ENCODE measurements at regions not wholly inside any gene's neighbourhood (a gene's known extent, or its start where the extent isn't known, plus 50 kb on each side); places are given as distances from the start of the nearest gene placed in this dataset.

GRCh38 chr13:74064805-74065312 is 69.3 kb downstream of the KLF12 start:
- ATAC-seq: no peak
- Histone ChIP-seq H3K4me1 (ENCODE audit: control insufficient read depth in 1 of 2, insufficient read depth in 2 of 2, low read length in 2 of 2) (no peaks in the 10 kb centered on the region), H3K9ac (ENCODE audit: low read length) (no peak overlapping the region), H3K27me3 (ENCODE audit: insufficient read depth, low read length) (no peaks in the 10 kb centered on the region), H3K4me2 (ENCODE audit: low read length) (no peak overlapping the region), H3K9me2 (ENCODE audit: insufficient read depth) (no peaks in the 10 kb centered on the region), H3K4me3 (replicated peaks in 1 of 2; ENCODE audit: low read depth in 1 of 2, low read length in 2 of 2) (no peak overlapping the region), H3K79me2 (ENCODE audit: insufficient read depth, low read length) (no peaks in the 10 kb centered on the region), H3K9me3 (ENCODE audit: control insufficient read depth in 1 of 2, insufficient read depth in 1 of 2, low read depth in 1 of 2, low read length in 2 of 2) (no peaks in the 10 kb centered on the region), H2AFZ (ENCODE audit: low read depth, low read length, poor library complexity, severe bottlenecking) (no peak overlapping the region), H3K27ac (ENCODE audit: low read depth, low read length) (no peak overlapping the region), H3K36me3 (ENCODE audit: control insufficient read depth in 1 of 2, insufficient read depth in 2 of 2, low read length in 2 of 2) (no peaks in the 10 kb centered on the region), H4K20me1 (ENCODE audit: insufficient read depth) (no peaks in the 10 kb centered on the region)
- ChIA-PET POLR2A (no interaction called here), RAD21 (ENCODE audit: low non-redundant PET in 1 of 2, low total read pairs in 2 of 2, uncharacterized antibody in 2 of 2, unreplicated experiment in 2 of 2) (no interaction called here), CTCF (no interaction called here)
- TF ChIP-seq EZH2phosphoT487 (IDR thresholded peaks at IDR 0.05; ENCODE audit: borderline replicate concordance) (no peak), POLR2A (IDR thresholded peaks at IDR 0.05; ENCODE audit: borderline replicate concordance, extremely low read depth, insufficient read depth, insufficient read length) (no peak), ELF1 (IDR thresholded peaks at IDR 0.05; ENCODE audit: borderline replicate concordance, low read depth) (no peak)
- no peak for DNase-seq (ENCODE audit: low read depth, low spot score)
- intact Hi-C loops (cut with micrococcal nuclease): no loop called here
- no TSS peak for BruUV-seq (replicated peaks)

- ATAC-seq (no peak), DNase-seq (ENCODE audit: low read depth, low spot score) (no peak)
- ChIA-PET CTCF (no interaction called here), RAD21 (ENCODE audit: low non-redundant PET in 1 of 2, low total read pairs in 2 of 2, uncharacterized antibody in 2 of 2, unreplicated experiment in 2 of 2) (no interaction called here), POLR2A (no interaction called here)
- intact Hi-C loops (cut with micrococcal nuclease): no loop called here
- no peaks in the 10 kb centered on the region for H3K4me1 ChIP-seq (ENCODE audit: control insufficient read depth in 1 of 2, insufficient read depth in 2 of 2, low read length in 2 of 2)
- H3K9me2 ChIP-seq (ENCODE audit: insufficient read depth): no peaks in the 10 kb centered on the region
- H3K27me3 ChIP-seq (ENCODE audit: insufficient read depth, low read length): no peaks in the 10 kb centered on the region
- no peak overlapping the region for H3K4me2 ChIP-seq (ENCODE audit: low read length)
- no peak overlapping the region for H3K9ac ChIP-seq (ENCODE audit: low read length)
- H3K79me2 ChIP-seq (ENCODE audit: insufficient read depth, low read length): no peaks in the 10 kb centered on the region
- H2AFZ ChIP-seq (ENCODE audit: low read depth, low read length, poor library complexity, severe bottlenecking): no peak overlapping the region
- no peaks in the 10 kb centered on the region for H3K36me3 ChIP-seq (ENCODE audit: control insufficient read depth in 1 of 2, insufficient read depth in 2 of 2, low read length in 2 of 2)
- H3K9me3 ChIP-seq (ENCODE audit: control insufficient read depth in 1 of 2, insufficient read depth in 1 of 2, low read depth in 1 of 2, low read length in 2 of 2): no peaks in the 10 kb centered on the region
- H3K4me3 ChIP-seq (replicated peaks in 1 of 2; ENCODE audit: low read depth in 1 of 2, low read length in 2 of 2): no peak overlapping the region
- H4K20me1 ChIP-seq (ENCODE audit: insufficient read depth): no peaks in the 10 kb centered on the region
- BruUV-seq (replicated peaks): no TSS peak
- H3K27ac ChIP-seq (ENCODE audit: low read depth, low read length): no peak overlapping the region
- no peak for TF ChIP-seq EZH2 (IDR thresholded peaks at IDR 0.05)
- TF ChIP-seq ZBTB33 (IDR thresholded peaks at IDR 0.05; ENCODE audit: extremely low read depth, insufficient replicate concordance, low read length): no peak
- TF ChIP-seq RAD21 (IDR thresholded peaks at IDR 0.05; ENCODE audit: low read depth): no peak
- TF ChIP-seq CEBPB (IDR thresholded peaks at IDR 0.05; ENCODE audit: low read depth): no peak
- TF ChIP-seq TCF7L2 (IDR thresholded peaks at IDR 0.05; ENCODE audit: borderline replicate concordance, extremely low read depth, insufficient read depth, insufficient read length): no peak
- no peak for TF ChIP-seq CTCF (IDR thresholded peaks at IDR 0.05 in 2 of 3, conservative IDR thresholded peaks at IDR 0.05 in 1 of 3; ENCODE audit: borderline replicate concordance in 1 of 3, insufficient read depth in 1 of 3, low read depth in 2 of 3, low read length in 2 of 3)
- TF ChIP-seq POLR2AphosphoS5 (IDR thresholded peaks at IDR 0.05; ENCODE audit: low read depth, low read length): no peak
- no peak for TF ChIP-seq SP1 (IDR thresholded peaks at IDR 0.05; ENCODE audit: low read depth)
Measured at GRCh38 chr13:74063533-74064100, 70.6 kb downstream of the KLF12 start.

Data from HCT116 (cell line).